OCI-LY1 (cell line): ENCODE measurements at regions not wholly inside any gene's neighbourhood (a gene's known extent, or its start where the extent isn't known, plus 50 kb on each side); places are given as distances from the start of the nearest gene placed in this dataset.

Experiments
- CTCF ChIP-seq: fragments of 200-600 bp; sonication (generic), shearing (Covaris generic); IDR thresholded peaks from 2 replicates; pipeline ENCODE4 v1.5.1; 2017; ENCODE audit warnings: mild to moderate bottlenecking, antibody characterized with exemption, low read length, moderate library complexity, mixed read lengths
- EZH2 ChIP-seq: fragments of 200-600 bp; sonication (generic), shearing (Covaris generic); IDR thresholded peaks from 2 replicates; pipeline ENCODE4 v1.8.0; 2017; ENCODE audit warnings: borderline replicate concordance, mixed run types, mild to moderate bottlenecking, antibody characterized with exemption, low read length, moderate library complexity, mixed read lengths

DNA sequence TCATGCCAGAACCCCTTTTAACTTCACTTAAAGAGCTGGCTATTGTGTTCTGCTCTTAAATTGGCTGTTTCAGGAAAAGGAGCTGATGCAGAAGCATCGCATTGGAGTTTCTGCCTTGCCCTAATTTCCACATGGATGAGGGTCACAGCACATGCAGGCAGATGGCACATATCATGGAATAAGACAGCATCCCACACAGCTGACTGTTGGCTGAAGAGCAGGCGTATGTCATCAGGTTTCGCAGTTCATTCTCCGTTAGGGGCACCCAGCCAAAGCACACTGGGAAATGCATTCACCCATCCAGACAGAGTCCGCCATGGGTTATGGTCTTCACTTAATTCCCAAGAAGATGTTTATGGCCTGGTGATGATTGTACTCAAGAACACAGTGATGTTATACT, 572.5 kb downstream of the LIG4 start:
- TF ChIP-seq CTCF, result no peak
- TF ChIP-seq EZH2, result no peak
